K562 (cell line): ENCODE measurements at regions not wholly inside any gene's neighbourhood (a gene's known extent, or its start where the extent isn't known, plus 50 kb on each side); places are given as distances from the start of the nearest gene placed in this dataset.
A peak's percentile ranks its signal among the peaks of the same experiment; 100 is the strongest.

Source experiments
- ATAC-seq: fragments of 200-7000 bp; cut with Tn5 transposase; 3 replicates; pipeline ENCODE4 v1.9.1; 2020; ENCODE audit warnings: moderate library complexity
- BruUV-seq: library from RNA; stranded (reverse); fragments of 400-500 nt; replicated peaks from 2 replicates; lab custom pipeline; 2021; lab: Mats Ljungman, UMichigan
- CTCF ChIA-PET: fragments of 300-600 bp; formaldehyde crosslinking; extraction: SDS; loops from one replicate; lab custom pipeline; 2021; ENCODE audit warnings: low intra/inter-chr PET ratio; lab: Yijun Ruan, JAX
- POLR2A ChIA-PET: fragments of 300-600, 350-650 bp; sonication (Branson Sonifier 250); formaldehyde crosslinking; extraction: SDS; loops from one replicate; lab custom pipeline; 2021; ENCODE audit warnings: antibody characterized with exemption, inconsistent platforms; lab: Yijun Ruan, JAX
- DNase-seq, 4 experiments: peaks; one replicate each; pipeline versions ENCODE4 v3.0.0 to v3.0.0-alpha.2; 2011 to 2018; ENCODE audit warnings: low spot score in 3 of 4, mixed read lengths in 3 of 4; ENCODE audit errors: extremely low read depth in 1 of 4
- FAIRE-seq: peaks from 2 replicates; lab custom pipeline; 2011; peaks lifted over from hg19 to GRCh38; lab: Jason Lieb, UNC
- H2AFZ ChIP-seq: 2 replicates; pipeline ENCODE4 v1.6.0; 2011; ENCODE audit warnings: low read depth, low read length, control low read depth, inconsistent platforms
- H3K27ac ChIP-seq: fragments of 200-600 bp; 3 replicates; pipeline ENCODE4 v1.8.0; 2011; ENCODE audit warnings: low read depth, mild to moderate bottlenecking, control low read depth, inconsistent platforms, low read length, moderate library complexity, mixed read lengths; ENCODE audit errors: extremely low read depth
- H3K27me3 ChIP-seq, 2 experiments: fragments of 300-600 bp in 1 of 2; 2 replicates in 1 of 2; 3 replicates in 1 of 2; pipeline versions ENCODE4 v1.6.0 to v1.8.0; 2011; ENCODE audit warnings: inconsistent platforms in 2 of 2, low read length in 2 of 2, mild to moderate bottlenecking in 1 of 2, mixed read lengths in 1 of 2, moderate library complexity in 1 of 2; ENCODE audit not compliant: control insufficient read depth in 2 of 2, insufficient read depth in 2 of 2
- H3K36me3 ChIP-seq: fragments of 300-600 bp; 3 replicates; pipeline ENCODE4 v1.8.0; 2011; ENCODE audit warnings: mild to moderate bottlenecking, low read length, inconsistent platforms; ENCODE audit not compliant: control insufficient read depth, insufficient read depth
- H3K4me1 ChIP-seq, 2 experiments: fragments of 200-600 bp in 1 of 2; replicated peaks in 1 of 2; 2 replicates in 1 of 2; 3 replicates in 1 of 2; pipeline versions ENCODE4 v1.5.1 to v1.8.0; 2011; ENCODE audit warnings: inconsistent platforms in 2 of 2, low read length in 2 of 2, mild to moderate bottlenecking in 1 of 2, mixed read lengths in 1 of 2, moderate library complexity in 1 of 2; ENCODE audit not compliant: control insufficient read depth in 2 of 2, insufficient read depth in 2 of 2
- H3K4me2 ChIP-seq: 2 replicates; pipeline ENCODE4 v1.6.1; 2011; ENCODE audit warnings: low read length, control low read depth, inconsistent platforms, mixed read lengths; ENCODE audit not compliant: insufficient read depth
- H3K4me3 ChIP-seq: fragments of 200-600 bp; sonication (generic), shearing (Covaris generic); 2 replicates; pipeline ENCODE4 v1.5.1; 2016; ENCODE audit warnings: control low read depth, inconsistent platforms
- H3K79me2 ChIP-seq: fragments of 200-600 bp; 3 replicates; pipeline ENCODE4 v1.8.0; 2011; ENCODE audit warnings: low read length, inconsistent platforms; ENCODE audit not compliant: control insufficient read depth, insufficient read depth
- H3K9ac ChIP-seq, 2 experiments: 2 replicates each; pipeline versions ENCODE4 v1.6.0 to v1.6.1; 2011; ENCODE audit warnings: low read depth in 2 of 2, low read length in 2 of 2, control low read depth in 1 of 2, inconsistent platforms in 1 of 2, mild to moderate bottlenecking in 1 of 2, mixed read lengths in 1 of 2; ENCODE audit not compliant: insufficient read depth in 1 of 2
- H3K9me1 ChIP-seq: one replicate; pipeline ENCODE4 v1.6.0; 2011; ENCODE audit warnings: inconsistent platforms, mild to moderate bottlenecking, low read length, moderate library complexity; ENCODE audit not compliant: control insufficient read depth, insufficient read depth
- H3K9me3 ChIP-seq: replicated peaks from 2 replicates; pipeline ENCODE4 v1.5.1; 2011; ENCODE audit warnings: low read depth, low read length, inconsistent platforms; ENCODE audit not compliant: control insufficient read depth, insufficient read depth
- H4K20me1 ChIP-seq: replicated peaks from 2 replicates; pipeline ENCODE4 v1.6.1; 2011; ENCODE audit warnings: low read length, inconsistent platforms, mixed read lengths; ENCODE audit not compliant: control insufficient read depth, insufficient read depth
- ESRRA ChIP-seq: fragments of 450-650 bp; IDR thresholded peaks from 2 replicates; pipeline ENCODE4 v1.6.1; 2014; ENCODE audit warnings: low read depth, mild to moderate bottlenecking, moderate library complexity, borderline replicate concordance
- ZNF436 ChIP-seq: fragments of 250-450, 450-650 bp; sonication (Bioruptor Pico); formaldehyde crosslinking; IDR thresholded peaks from 2 replicates; pipeline ENCODE4 v1.7.0; 2020; ENCODE audit warnings: mild to moderate bottlenecking
- WGBS: fragments of 100-300 bp; shearing (Covaris generic); methylation state at CpG from one replicate; pipeline ENCODE4 v1.1.6; 2016; ENCODE audit warnings: low coverage, mixed read lengths; ENCODE audit not compliant: insufficient coverage; ENCODE audit errors: missing lambda C conversion rate; 5-methylcytosine and 5-hydroxymethylcytosine counted together
- in situ Hi-C: fragments of 300-500 bp; cut with MboI; formaldehyde crosslinking; loops from 4 replicates; pipeline ENCODE4 v1.15.0; 2018; ENCODE audit warnings: inconsistent platforms, mixed read lengths
- intact Hi-C: fragments of 100-400 bp; cut with micrococcal nuclease; formaldehyde crosslinking; loops from 2 replicates; pipeline ENCODE4 v1.14.2; 2022
- TF ChIP-seq, protein P1 (sequence below): fragments of 450-650 bp; IDR thresholded peaks from 2 replicates; pipeline ENCODE4 v1.6.1; 2016; ENCODE audit warnings: mild to moderate bottlenecking
- TF ChIP-seq, protein P2 (sequence below): fragments of 450-650 bp; IDR thresholded peaks from 2 replicates; pipeline ENCODE4 v1.6.1; 2016

DNA sequence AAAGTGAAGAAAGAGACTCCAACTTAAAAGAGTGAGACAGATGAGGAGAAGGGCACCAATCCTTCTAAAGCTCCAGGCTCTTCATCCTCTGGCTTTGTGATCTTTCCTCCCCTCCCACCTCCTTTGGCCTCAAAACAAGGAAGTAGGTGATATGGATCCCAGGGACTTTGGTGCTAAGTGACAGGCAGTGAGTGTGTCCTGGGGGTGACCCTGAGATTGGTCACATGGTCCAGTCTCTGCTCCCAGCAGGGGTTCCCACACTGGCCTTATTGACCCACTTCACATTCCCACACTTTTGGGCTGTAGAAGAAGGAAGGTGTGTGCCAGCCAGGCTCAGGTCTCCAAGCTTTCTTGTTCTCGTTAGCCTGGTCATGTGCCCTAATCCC, 401.2 kb upstream of the PROX1 start:
- no peak overlapping the region for H2AFZ ChIP-seq
- in situ Hi-C loops (no loop called here), intact Hi-C loops (no loop called here)
- TF ChIP-seq ZNF436 (CRISPR knock-in tag) (no peak), ESRRA (peak; percentile 43; the same call in 1 of the 2 replicates)
- TF ChIP-seq, protein P1, sequence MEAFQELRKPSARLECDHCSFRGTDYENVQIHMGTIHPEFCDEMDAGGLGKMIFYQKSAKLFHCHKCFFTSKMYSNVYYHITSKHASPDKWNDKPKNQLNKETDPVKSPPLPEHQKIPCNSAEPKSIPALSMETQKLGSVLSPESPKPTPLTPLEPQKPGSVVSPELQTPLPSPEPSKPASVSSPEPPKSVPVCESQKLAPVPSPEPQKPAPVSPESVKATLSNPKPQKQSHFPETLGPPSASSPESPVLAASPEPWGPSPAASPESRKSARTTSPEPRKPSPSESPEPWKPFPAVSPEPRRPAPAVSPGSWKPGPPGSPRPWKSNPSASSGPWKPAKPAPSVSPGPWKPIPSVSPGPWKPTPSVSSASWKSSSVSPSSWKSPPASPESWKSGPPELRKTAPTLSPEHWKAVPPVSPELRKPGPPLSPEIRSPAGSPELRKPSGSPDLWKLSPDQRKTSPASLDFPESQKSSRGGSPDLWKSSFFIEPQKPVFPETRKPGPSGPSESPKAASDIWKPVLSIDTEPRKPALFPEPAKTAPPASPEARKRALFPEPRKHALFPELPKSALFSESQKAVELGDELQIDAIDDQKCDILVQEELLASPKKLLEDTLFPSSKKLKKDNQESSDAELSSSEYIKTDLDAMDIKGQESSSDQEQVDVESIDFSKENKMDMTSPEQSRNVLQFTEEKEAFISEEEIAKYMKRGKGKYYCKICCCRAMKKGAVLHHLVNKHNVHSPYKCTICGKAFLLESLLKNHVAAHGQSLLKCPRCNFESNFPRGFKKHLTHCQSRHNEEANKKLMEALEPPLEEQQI = no peak
- TF ChIP-seq, protein P2, sequence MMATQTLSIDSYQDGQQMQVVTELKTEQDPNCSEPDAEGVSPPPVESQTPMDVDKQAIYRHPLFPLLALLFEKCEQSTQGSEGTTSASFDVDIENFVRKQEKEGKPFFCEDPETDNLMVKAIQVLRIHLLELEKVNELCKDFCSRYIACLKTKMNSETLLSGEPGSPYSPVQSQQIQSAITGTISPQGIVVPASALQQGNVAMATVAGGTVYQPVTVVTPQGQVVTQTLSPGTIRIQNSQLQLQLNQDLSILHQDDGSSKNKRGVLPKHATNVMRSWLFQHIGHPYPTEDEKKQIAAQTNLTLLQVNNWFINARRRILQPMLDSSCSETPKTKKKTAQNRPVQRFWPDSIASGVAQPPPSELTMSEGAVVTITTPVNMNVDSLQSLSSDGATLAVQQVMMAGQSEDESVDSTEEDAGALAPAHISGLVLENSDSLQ = 0 out of 2 replicates have a peak, but pooled peaks have one; percentile 41
- no peak for FAIRE-seq
- no peak for DNase-seq
- WGBS = 0% methylated on average over 1 of the region's 1 CpG
- H3K27me3 ChIP-seq = peaks cover 0 to 15% of the 10 kb centered on the region in 2 experiments; a peak in 1 of 5 replicates
- no peak overlapping the region for H3K4me3 ChIP-seq
- H4K20me1 ChIP-seq = 0 out of 2 replicates have a peak, but pooled peaks cover 2% of the 10 kb centered on the region
- H3K9me3 ChIP-seq = no peaks in the 10 kb centered on the region
- no peaks in the 10 kb centered on the region for H3K9me1 ChIP-seq
- no peaks in the 10 kb centered on the region for H3K79me2 ChIP-seq
- H3K27ac ChIP-seq = no peak overlapping the region
- BruUV-seq = no TSS peak
- no peak overlapping the region for H3K4me2 ChIP-seq
- H3K9ac ChIP-seq = no peak overlapping the region
- ChIA-PET CTCF (no interaction called here), POLR2A (interaction anchor here (1.0 kb wide), 1 partner anchor 30 kb away, joined by 4 read pairs; no protein-coding TSS in a partner anchor)
- no peaks in the 10 kb centered on the region for H3K4me1 ChIP-seq
- ATAC-seq = peak; percentile 33; the same call in 1 of the 3 replicates
- H3K36me3 ChIP-seq = no peaks in the 10 kb centered on the region
